AG04450 (cell line): ENCODE measurements at regions not wholly inside any gene's neighbourhood (a gene's known extent, or its start where the extent isn't known, plus 50 kb on each side); places are given as distances from the start of the nearest gene placed in this dataset.

Experiments
- CTCF ChIA-PET: fragments of 300-600, 350-600 bp; formaldehyde crosslinking; extraction: SDS; loops from one replicate; lab custom pipeline; 2022; ENCODE audit warnings: antibody characterized with exemption, inconsistent platforms; lab: Charles Lee
- POLR2A ChIA-PET: fragments of 350-600 bp; formaldehyde crosslinking; extraction: SDS; loops from one replicate; lab custom pipeline; 2021; ENCODE audit warnings: antibody characterized with exemption, inconsistent platforms; lab: Yijun Ruan, JAX
- DNase-seq: peaks from one replicate; pipeline ENCODE4 v3.0.0-alpha.2; 2011; ENCODE audit warnings: low read depth, low spot score
- H3K27ac ChIP-seq: one replicate; pipeline ENCODE4 v1.5.1; 2012; ENCODE audit warnings: low read depth, low read length, control low read depth
- H3K27me3 ChIP-seq: one replicate; pipeline ENCODE4 v1.6.0; 2012; ENCODE audit warnings: low read length; ENCODE audit not compliant: control insufficient read depth, insufficient read depth
- H3K4me3 ChIP-seq: 2 replicates; pipeline ENCODE4 v1.5.1; 2011; ENCODE audit warnings: mild to moderate bottlenecking, low read depth, low read length, control low read depth
- H3K9me3 ChIP-seq: 2 replicates; pipeline ENCODE4 v1.5.1; 2012; ENCODE audit warnings: low read length; ENCODE audit not compliant: control insufficient read depth, insufficient read depth
- CTCF ChIP-seq: IDR thresholded peaks from 2 replicates; pipeline ENCODE4 v1.5.1; 2011; ENCODE audit warnings: low read depth, low read length, control low read depth, inconsistent platforms

DNA sequence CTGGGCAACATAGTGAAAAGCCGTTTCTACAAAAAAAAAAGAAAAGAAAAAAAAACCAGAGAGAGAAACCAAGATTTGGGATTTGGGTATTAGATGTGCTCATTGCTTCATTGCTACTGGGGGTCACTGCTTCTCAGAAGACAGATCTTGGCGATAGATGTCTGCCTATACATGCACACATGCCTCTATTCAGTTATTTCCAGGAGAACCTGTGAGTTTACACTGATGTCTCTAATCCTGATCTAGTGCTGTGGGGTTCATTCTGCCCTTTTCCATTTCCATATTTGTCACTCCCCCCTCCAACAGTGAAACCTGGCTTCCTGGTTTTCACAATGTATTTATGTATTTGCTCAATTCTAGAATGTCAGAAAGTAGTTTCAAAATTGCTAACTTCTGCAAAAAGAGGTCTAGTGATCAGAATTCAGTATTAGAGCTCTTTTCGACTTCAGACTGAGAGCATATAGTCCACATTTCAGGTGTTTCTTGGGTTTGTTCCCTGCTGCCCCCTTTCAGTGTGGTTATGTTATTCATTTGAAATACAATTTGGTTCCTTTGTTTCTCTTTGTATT is 111.0 kb downstream of the SLC25A47 start:
- no peak for DNase-seq
- CTCF ChIA-PET, result interaction anchor here (1.1 to 1.2 kb wide), 2 partner anchors 12 to 212 kb away, joined by 4 read pairs; no protein-coding TSS in a partner anchor
- no peaks in the 10 kb centered on the region for H3K27me3 ChIP-seq

DNA sequence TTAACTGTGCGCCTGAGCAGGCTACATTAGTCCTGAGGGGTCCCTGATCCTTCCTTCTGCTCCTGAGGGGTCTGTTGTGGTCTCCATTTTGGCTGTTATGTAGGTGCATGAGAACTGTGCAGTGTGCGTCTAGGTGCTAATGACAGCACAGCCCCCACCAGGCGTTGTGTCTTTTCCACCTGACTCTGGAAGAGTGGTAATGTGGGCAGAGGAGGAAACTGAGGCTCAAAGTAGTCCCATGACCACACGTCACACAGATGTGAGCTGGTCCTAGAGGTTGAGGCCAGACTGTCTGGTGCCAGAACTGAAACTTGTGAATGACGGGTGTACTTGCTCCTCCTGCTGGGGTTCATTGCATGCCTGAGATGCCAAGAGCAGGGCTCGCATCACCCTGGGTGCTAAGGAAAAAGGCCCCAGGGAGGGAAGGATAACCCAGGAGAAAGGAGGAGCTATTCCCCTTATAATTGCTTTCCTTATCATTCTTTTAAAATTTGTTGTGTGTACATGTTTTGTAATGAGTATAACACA is 111.8 kb downstream of the SLC25A47 start:
- H3K27ac ChIP-seq, result no peak overlapping the region
- ChIA-PET POLR2A (no interaction called here), CTCF (interaction anchor here (1.1 kb wide), 1 partner anchor 13 kb away, joined by 4 read pairs; no protein-coding TSS in a partner anchor)
- no peak for TF ChIP-seq CTCF
- no peaks in the 10 kb centered on the region for H3K27me3 ChIP-seq
- DNase-seq, result no peak
- H3K4me3 ChIP-seq, result no peak overlapping the region
- no peaks in the 10 kb centered on the region for H3K9me3 ChIP-seq

More for the DNA sequence above, 111.0 kb downstream of the SLC25A47 start:
- H3K27ac ChIP-seq, result no peak overlapping the region
- H3K4me3 ChIP-seq, result no peak overlapping the region
- POLR2A ChIA-PET, result no interaction called here
- TF ChIP-seq CTCF, result no peak
- H3K9me3 ChIP-seq, result no peaks in the 10 kb centered on the region

GRCh38 chr14:100435459-100435858 is 112.3 kb downstream of the SLC25A47 start:
- no peak for DNase-seq
- Histone ChIP-seq H3K9me3 (no peaks in the 10 kb centered on the region), H3K4me3 (no peak overlapping the region), H3K27ac (no peak overlapping the region), H3K27me3 (no peaks in the 10 kb centered on the region)
- ChIA-PET POLR2A (no interaction called here), CTCF (no interaction called here)
- TF ChIP-seq CTCF, result no peak

- POLR2A ChIA-PET, result no interaction called here
- no peak overlapping the region for H3K4me3 ChIP-seq
- no peak for DNase-seq
- H3K27me3 ChIP-seq, result no peaks in the 10 kb centered on the region
- H3K9me3 ChIP-seq, result no peaks in the 10 kb centered on the region
- no peak overlapping the region for H3K27ac ChIP-seq
- no peak for TF ChIP-seq CTCF
- CTCF ChIA-PET, result interaction anchor here (1.7 kb wide), 1 partner anchor 52 kb away, joined by 6 read pairs; no protein-coding TSS in a partner anchor
Measured at GRCh38 chr14:100436745-100437406, 113.7 kb downstream of the SLC25A47 start.

DNA sequence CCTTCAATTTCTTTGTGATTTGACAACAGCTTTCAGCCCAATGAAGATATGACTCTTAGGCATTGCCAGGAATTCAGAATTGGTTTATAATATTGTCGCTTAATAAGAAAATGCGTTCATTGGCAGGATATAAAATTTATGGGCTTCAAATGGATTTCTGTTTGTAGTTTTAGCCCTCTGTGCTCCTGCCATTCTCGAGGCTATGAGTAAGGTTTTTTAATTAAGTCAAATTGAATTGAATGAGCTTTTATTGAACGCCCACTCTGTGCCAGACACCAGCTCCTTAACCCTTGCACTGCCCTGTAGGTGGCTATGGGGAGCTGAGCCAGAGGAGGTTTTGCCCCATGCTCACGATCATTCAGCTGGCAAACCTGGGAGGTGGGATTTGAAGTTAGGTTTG is 115.1 kb downstream of the SLC25A47 start:
- DNase-seq, result no peak
- no peak overlapping the region for H3K4me3 ChIP-seq
- H3K27me3 ChIP-seq, result no peaks in the 10 kb centered on the region
- H3K9me3 ChIP-seq, result no peaks in the 10 kb centered on the region
- no peak for TF ChIP-seq CTCF
- ChIA-PET CTCF (interaction anchor here (0.6 to 2.1 kb wide), 3 partner anchors 21 to 1191 kb away, joined by 3 to 10 read pairs (median 3); no protein-coding TSS in a partner anchor), POLR2A (interaction anchor here (2.7 kb wide), 1 partner anchor 38 kb away, joined by 8 read pairs; no protein-coding TSS in a partner anchor)
- no peak overlapping the region for H3K27ac ChIP-seq
